Myocyte (in vitro differentiated cells): ENCODE measurements at regions not wholly inside any gene's neighbourhood (a gene's known extent, or its start where the extent isn't known, plus 50 kb on each side); places are given as distances from the start of the nearest gene placed in this dataset.

Source experiments
- DNase-seq: peaks from one replicate; pipeline ENCODE4 v3.0.0-alpha.2; 2012; ENCODE audit warnings: low read depth

DNA sequence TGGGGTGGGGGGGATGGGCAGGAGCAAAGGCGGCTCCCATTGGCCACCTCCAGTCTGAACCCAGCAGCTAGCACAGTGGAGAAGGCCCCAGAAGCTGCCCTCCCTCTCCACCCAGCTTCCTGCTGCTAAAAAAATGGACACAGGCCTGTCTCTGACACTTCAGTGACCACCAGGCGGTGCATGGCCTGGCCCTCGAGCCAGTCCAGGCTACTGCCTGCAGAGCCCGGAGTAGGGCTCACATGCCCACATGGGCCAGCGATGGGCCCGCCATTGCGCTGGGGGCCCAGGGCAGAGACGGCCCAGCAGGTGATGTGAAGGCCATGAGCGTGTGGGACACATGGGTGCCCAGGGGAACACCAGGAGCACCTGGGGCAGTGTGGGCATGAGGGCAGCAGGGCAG is 52.1 kb upstream of the NOTCH1 start:
- DNase-seq = no peak

- no peak for DNase-seq
These were observed 51.5 kb upstream of the NOTCH1 start for GRCh38 chr9:136597141-136597885.

DNA sequence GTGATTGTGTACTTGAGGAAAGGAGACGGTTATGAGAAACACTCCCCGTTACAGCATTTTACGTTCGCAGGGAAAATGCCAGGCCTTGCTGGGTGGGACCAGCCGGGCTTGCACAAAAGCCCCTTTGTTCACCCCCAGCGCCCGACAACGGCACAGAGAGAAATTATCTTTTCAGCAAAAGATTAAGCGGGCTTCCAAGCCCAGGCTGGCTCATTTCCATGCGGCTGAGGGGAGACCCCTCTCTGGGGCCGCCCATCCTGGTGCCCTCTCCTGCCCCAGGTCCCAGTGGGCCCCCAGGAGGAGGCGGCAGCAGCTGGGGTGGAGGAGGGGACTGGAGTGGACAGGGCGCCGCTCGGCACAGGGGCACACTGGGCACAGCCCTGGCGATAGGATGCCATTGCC is 50.8 kb upstream of the NOTCH1 start:
- no peak for DNase-seq

DNA sequence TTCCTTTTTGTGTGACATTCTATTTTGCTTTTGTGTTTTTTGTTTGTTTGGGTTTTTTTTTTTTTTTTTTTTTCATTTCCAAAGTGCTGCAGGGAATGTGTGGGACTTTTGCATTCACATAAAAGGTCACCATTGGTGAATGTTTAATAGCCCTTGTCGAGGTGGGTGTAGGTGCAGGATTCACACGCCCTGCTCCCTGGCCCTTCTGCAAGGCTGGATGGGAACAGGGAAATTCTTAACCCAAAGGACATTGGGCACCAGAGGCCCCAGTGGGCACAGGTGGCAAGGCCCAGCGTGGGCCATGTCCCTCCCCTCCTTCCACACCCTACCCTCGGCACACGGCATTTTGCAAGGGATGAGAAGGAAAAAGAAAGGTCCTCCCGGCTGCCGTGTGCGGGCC is 50.4 kb upstream of the NOTCH1 start:
- DNase-seq = no peak

GRCh38 chr9:136595245-136596153 is 49.7 kb upstream of the NOTCH1 start:
- no peak for DNase-seq
